ENCODE measurements at regions not wholly inside any gene's neighbourhood (a gene's known extent, or its start where the extent isn't known, plus 50 kb on each side); places are given as distances from the start of the nearest gene placed in this dataset.

- no peaks in the 10 kb centered on the region for H3K4me1 ChIP-seq
- no peak overlapping the region for H3K27ac ChIP-seq
- H3K4me3 ChIP-seq, result no peak overlapping the region
- no peaks in the 10 kb centered on the region for H3K36me3 ChIP-seq
- no peak for DNase-seq (ENCODE audit: low spot score in 2 of 2)
- no peaks in the 10 kb centered on the region for H3K9me3 ChIP-seq
- no peak for TF ChIP-seq POLR2A (IDR thresholded peaks at IDR 0.05)
- no peak for TF ChIP-seq EP300 (IDR thresholded peaks at IDR 0.05)
- no peak for TF ChIP-seq CTCF (IDR thresholded peaks at IDR 0.05)
- no peak for TF ChIP-seq POLR2AphosphoS5 (IDR thresholded peaks at IDR 0.05)
- H3K27me3 ChIP-seq, result peaks cover 3% of the 10 kb centered on the region
- WGBS, result 64% methylated on average over 4 of the region's 4 CpGs
Measured at GRCh38 chrX:8914681-8915080, 113.5 kb upstream of the FAM9A start.

GRCh38 chrX:8913655-8914409 is 112.6 kb upstream of the FAM9A start:
- H3K9me3 ChIP-seq, result no peaks in the 10 kb centered on the region
- H3K27me3 ChIP-seq, result peaks cover 3% of the 10 kb centered on the region
- WGBS, result 51% methylated on average over 6 of the region's 6 CpGs
- H3K4me1 ChIP-seq, result no peaks in the 10 kb centered on the region
- no peak overlapping the region for H3K4me3 ChIP-seq
- H3K27ac ChIP-seq, result no peak overlapping the region
- TF ChIP-seq CTCF (IDR thresholded peaks at IDR 0.05) (no peak), POLR2A (IDR thresholded peaks at IDR 0.05) (no peak), EP300 (IDR thresholded peaks at IDR 0.05) (no peak), POLR2AphosphoS5 (IDR thresholded peaks at IDR 0.05) (no peak)
- H3K36me3 ChIP-seq, result no peaks in the 10 kb centered on the region
- no peak for DNase-seq (ENCODE audit: low spot score in 2 of 2)

- peaks cover 3% of the 10 kb centered on the region for H3K27me3 ChIP-seq
- H3K4me1 ChIP-seq, result no peaks in the 10 kb centered on the region
- DNase-seq (ENCODE audit: low spot score in 2 of 2), result no peak
- H3K4me3 ChIP-seq, result no peak overlapping the region
- TF ChIP-seq CTCF (IDR thresholded peaks at IDR 0.05), result no peak
- TF ChIP-seq EP300 (IDR thresholded peaks at IDR 0.05), result no peak
- no peak for TF ChIP-seq POLR2AphosphoS5 (IDR thresholded peaks at IDR 0.05)
- no peak for TF ChIP-seq POLR2A (IDR thresholded peaks at IDR 0.05)
- 60% methylated on average over 2 of the region's 2 CpGs for WGBS
- no peaks in the 10 kb centered on the region for H3K9me3 ChIP-seq
- no peak overlapping the region for H3K27ac ChIP-seq
- no peaks in the 10 kb centered on the region for H3K36me3 ChIP-seq
Measured at GRCh38 chrX:8907688-8908087, 106.5 kb upstream of the FAM9A start.

GRCh38 chrX:8906299-8906938 is 105.2 kb upstream of the FAM9A start:
- DNase-seq (ENCODE audit: low spot score in 2 of 2), result no peak
- 76% methylated on average over 9 of the region's 9 CpGs for WGBS
- peaks cover 3% of the 10 kb centered on the region for H3K27me3 ChIP-seq
- no peak overlapping the region for H3K4me3 ChIP-seq
- H3K4me1 ChIP-seq, result no peaks in the 10 kb centered on the region
- TF ChIP-seq CTCF (IDR thresholded peaks at IDR 0.05), result no peak
- no peak for TF ChIP-seq EP300 (IDR thresholded peaks at IDR 0.05)
- no peak for TF ChIP-seq POLR2A (IDR thresholded peaks at IDR 0.05)
- TF ChIP-seq POLR2AphosphoS5 (IDR thresholded peaks at IDR 0.05), result no peak
- no peak overlapping the region for H3K27ac ChIP-seq
- no peaks in the 10 kb centered on the region for H3K36me3 ChIP-seq
- no peaks in the 10 kb centered on the region for H3K9me3 ChIP-seq

- Histone ChIP-seq H3K4me1 (no peaks in the 10 kb centered on the region), H3K36me3 (no peaks in the 10 kb centered on the region), H3K4me3 (no peak overlapping the region), H3K27me3 (no peaks in the 10 kb centered on the region), H3K9me3 (no peaks in the 10 kb centered on the region), H3K27ac (no peak overlapping the region)
- TF ChIP-seq POLR2AphosphoS5 (IDR thresholded peaks at IDR 0.05), result no peak
- TF ChIP-seq POLR2A (IDR thresholded peaks at IDR 0.05), result no peak
- no peak for TF ChIP-seq EP300 (IDR thresholded peaks at IDR 0.05)
- no peak for TF ChIP-seq CTCF (IDR thresholded peaks at IDR 0.05)
- no peak for DNase-seq (ENCODE audit: low spot score in 2 of 2)
- WGBS, result 56% methylated on average over 4 of the region's 4 CpGs
Measured at GRCh38 chrX:8897259-8897658, 96.1 kb upstream of the FAM9A start.
